CD4-positive, alpha-beta T cell (primary cell): ENCODE measurements at regions not wholly inside any gene's neighbourhood (a gene's known extent, or its start where the extent isn't known, plus 50 kb on each side); places are given as distances from the start of the nearest gene placed in this dataset.

ENCODE experiments used
- ATAC-seq: fragments of 200-7000 bp; cut with Tn5 transposase; one replicate; pipeline ENCODE4 v1.10.0; 2022; ENCODE audit warnings: mild to moderate bottlenecking; ENCODE audit not compliant: poor library complexity
- CTCF ChIA-PET: fragments of 350-600 bp; sonication (Branson Sonifier 250); formaldehyde crosslinking; loops from one replicate; lab custom pipeline; 2021; ENCODE audit warnings: antibody characterized with exemption, inconsistent platforms; lab: Charles Lee
- POLR2A ChIA-PET: fragments of 350-600 bp; sonication (Branson Sonifier 250); formaldehyde crosslinking; loops from one replicate; lab custom pipeline; 2021; ENCODE audit warnings: antibody characterized with exemption, inconsistent platforms; lab: Charles Lee
- DNase-seq, 14 experiments: peaks; one replicate each; pipeline ENCODE4 v3.0.0-alpha.2; 2013 to 2020; ENCODE audit warnings: mixed read lengths in 2 of 14
- H3K27ac ChIP-seq, 2 donors: one replicate each; pipeline versions ENCODE4 v1.5.1 to v1.7.0; 2013; ENCODE audit warnings: low read length in 2 of 2, low read depth in 1 of 2, mild to moderate bottlenecking in 1 of 2
- H3K27me3 ChIP-seq, 2 experiments: 1 replicate in 1 of 2; 2 replicates in 1 of 2; pipeline versions ENCODE4 v1.6.1 to v1.7.0; 2013; ENCODE audit warnings: low read length in 2 of 2, control low read depth in 1 of 2, mild to moderate bottlenecking in 1 of 2, moderate library complexity in 1 of 2; ENCODE audit not compliant: insufficient read depth in 2 of 2, control insufficient read depth in 1 of 2
- H3K36me3 ChIP-seq: one replicate; pipeline ENCODE4 v1.6.1; 2013; ENCODE audit warnings: low read length, control low read depth; ENCODE audit not compliant: insufficient read depth
- H3K4me1 ChIP-seq: one replicate; pipeline ENCODE4 v1.6.1; 2013; ENCODE audit warnings: low read length, control low read depth; ENCODE audit not compliant: insufficient read depth
- H3K4me3 ChIP-seq: one replicate; pipeline ENCODE4 v1.5.1; 2013; ENCODE audit warnings: mild to moderate bottlenecking, low read length, moderate library complexity
- H3K9me3 ChIP-seq, 2 experiments: 1 replicate in 1 of 2; 2 replicates in 1 of 2; pipeline versions ENCODE4 v1.6.1 to v1.7.0; 2013; ENCODE audit warnings: low read length in 2 of 2, mild to moderate bottlenecking in 2 of 2, control low read depth in 1 of 2, moderate library complexity in 1 of 2; ENCODE audit not compliant: control insufficient read depth in 1 of 2, insufficient read depth in 1 of 2
- H3K27ac Mint-ChIP-seq: one replicate; pipeline ENCODE4 v1.8.0; 2020; ENCODE audit warnings: mixed read lengths
- H3K27me3 Mint-ChIP-seq: one replicate; pipeline ENCODE4 v1.8.0; 2021; ENCODE audit warnings: mixed read lengths
- H3K36me3 Mint-ChIP-seq: one replicate; pipeline ENCODE4 v1.8.0; 2021; ENCODE audit warnings: low read depth, mixed read lengths
- H3K4me1 Mint-ChIP-seq: one replicate; pipeline ENCODE4 v1.8.0; 2021; ENCODE audit warnings: low read depth, mixed read lengths
- H3K4me3 Mint-ChIP-seq: one replicate; pipeline ENCODE4 v1.8.0; 2020; ENCODE audit warnings: mild to moderate bottlenecking, mixed read lengths
- H3K9me3 Mint-ChIP-seq: one replicate; pipeline ENCODE4 v1.8.0; 2020; ENCODE audit warnings: mixed read lengths
- CTCF ChIP-seq: fragments of 200-600 bp; IDR thresholded peaks from one replicate; pipeline ENCODE4 v1.8.0; 2022; ENCODE audit warnings: antibody characterized with exemption, mild to moderate bottlenecking
- intact Hi-C, 2 experiments: fragments of 100-400 bp; cut with DNase I in 1 of 2; cut with micrococcal nuclease in 1 of 2; formaldehyde crosslinking; loops; one replicate each; pipeline versions ENCODE4 v1.15.1 to v1.9.0; 2023 to 2025; cut with DNase I, micrococcal nuclease

DNA sequence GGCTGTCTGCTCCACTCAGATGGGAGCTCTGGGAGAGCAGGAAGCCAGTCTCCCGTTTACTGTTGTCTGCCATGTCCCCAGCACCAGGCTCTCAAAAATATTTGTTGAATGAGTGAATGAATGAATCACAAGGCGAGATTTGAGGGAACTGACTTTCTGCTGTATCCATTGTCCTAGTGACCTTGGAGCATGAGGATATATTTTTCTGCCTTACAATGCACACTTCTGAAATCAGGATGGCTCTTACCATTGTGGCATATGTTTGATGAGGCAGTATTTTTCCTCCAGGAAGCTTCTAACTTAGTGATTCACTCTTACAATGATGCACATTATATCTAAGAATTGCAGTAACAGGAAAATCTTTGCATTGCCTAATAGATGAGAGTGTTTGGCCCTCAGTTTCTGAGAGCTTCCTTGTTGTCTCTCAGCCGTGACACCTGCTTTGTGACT lies 136.4 kb downstream of the RPS24 start:
- H3K4me3 ChIP-seq, result no peak overlapping the region
- ATAC-seq, result no peak
- no peak overlapping the region for H3K27ac Mint-ChIP-seq
- DNase-seq, result no peak
- no peaks in the 10 kb centered on the region for H3K36me3 ChIP-seq
- no peaks in the 10 kb centered on the region for H3K4me1 ChIP-seq
- no peaks in the 10 kb centered on the region for H3K4me1 Mint-ChIP-seq
- no peak overlapping the region for H3K4me3 Mint-ChIP-seq
- no peaks in the 10 kb centered on the region for H3K9me3 ChIP-seq
- H3K27ac ChIP-seq, result no peak overlapping the region
- no peaks in the 10 kb centered on the region for H3K27me3 Mint-ChIP-seq
- no peaks in the 10 kb centered on the region for H3K36me3 Mint-ChIP-seq
- ChIA-PET CTCF (no interaction called here), POLR2A (no interaction called here)
- no peaks in the 10 kb centered on the region for H3K9me3 Mint-ChIP-seq
- no peak for TF ChIP-seq CTCF
- intact Hi-C loops, result no loop called here
- H3K27me3 ChIP-seq, result no peaks in the 10 kb centered on the region

GRCh38 chr10:78171633-78172400 lies 138.2 kb downstream of the RPS24 start:
- POLR2A ChIA-PET, result no interaction called here
- intact Hi-C loops, result no loop called here
- DNase-seq, result no peak
- no peaks in the 10 kb centered on the region for H3K9me3 ChIP-seq
- H3K27ac ChIP-seq, result no peak overlapping the region
- H3K4me1 ChIP-seq, result no peaks in the 10 kb centered on the region
- H3K27me3 ChIP-seq, result no peaks in the 10 kb centered on the region
- TF ChIP-seq CTCF, result no peak
- CTCF ChIA-PET, result no interaction called here
- H3K4me3 ChIP-seq, result no peak overlapping the region
- no peaks in the 10 kb centered on the region for H3K36me3 Mint-ChIP-seq
- H3K27me3 Mint-ChIP-seq, result no peaks in the 10 kb centered on the region
- no peaks in the 10 kb centered on the region for H3K36me3 ChIP-seq
- ATAC-seq, result no peak
- no peak overlapping the region for H3K4me3 Mint-ChIP-seq
- no peak overlapping the region for H3K27ac Mint-ChIP-seq
- H3K4me1 Mint-ChIP-seq, result no peaks in the 10 kb centered on the region
- no peaks in the 10 kb centered on the region for H3K9me3 Mint-ChIP-seq

DNA sequence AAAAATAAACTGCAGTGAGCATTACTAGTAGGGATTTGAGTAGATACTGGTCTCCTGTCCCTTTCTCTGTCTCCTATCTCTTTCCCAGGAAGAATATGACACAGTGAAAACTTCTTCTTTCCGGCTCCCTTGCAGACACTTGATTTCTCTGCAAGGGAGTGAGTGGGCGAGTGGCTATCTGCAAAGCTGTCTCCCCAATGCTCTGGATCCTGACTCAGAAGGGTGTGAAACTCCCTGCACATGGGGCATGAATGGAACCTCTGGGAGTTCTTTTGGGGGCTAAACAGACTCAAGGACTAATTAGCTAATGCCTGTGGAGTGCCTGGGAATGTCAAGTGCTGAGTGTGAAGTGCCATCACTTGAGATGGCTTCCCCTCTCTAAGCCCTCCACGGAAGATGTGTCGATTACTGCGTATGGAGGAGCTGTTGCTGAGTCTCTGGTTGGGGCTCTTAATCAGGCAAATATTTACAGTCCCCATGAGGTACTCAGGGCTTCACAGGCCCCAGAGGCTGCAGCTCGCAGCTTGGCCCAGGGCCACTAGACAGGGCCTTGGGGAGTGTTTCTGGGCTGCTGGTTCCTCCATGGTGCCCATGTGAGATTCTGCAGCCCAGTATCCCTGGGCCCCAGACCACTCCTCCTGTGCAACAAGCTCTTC lies 139.8 kb downstream of the RPS24 start:
- H3K4me3 Mint-ChIP-seq, result no peak overlapping the region
- no peak overlapping the region for H3K27ac Mint-ChIP-seq
- CTCF ChIA-PET, result no interaction called here
- POLR2A ChIA-PET, result no interaction called here
- H3K4me1 Mint-ChIP-seq, result no peaks in the 10 kb centered on the region
- no peaks in the 10 kb centered on the region for H3K9me3 Mint-ChIP-seq
- DNase-seq, result no peak
- H3K4me1 ChIP-seq, result no peaks in the 10 kb centered on the region
- H3K4me3 ChIP-seq, result no peak overlapping the region
- TF ChIP-seq CTCF, result no peak
- ATAC-seq, result no peak
- no peaks in the 10 kb centered on the region for H3K27me3 ChIP-seq
- H3K9me3 ChIP-seq, result no peaks in the 10 kb centered on the region
- intact Hi-C loops, result no loop called here
- H3K27ac ChIP-seq, result no peak overlapping the region
- H3K36me3 Mint-ChIP-seq, result no peaks in the 10 kb centered on the region
- H3K27me3 Mint-ChIP-seq, result no peaks in the 10 kb centered on the region
- no peaks in the 10 kb centered on the region for H3K36me3 ChIP-seq
